GM12872 (cell line): ENCODE measurements at regions not wholly inside any gene's neighbourhood (a gene's known extent, or its start where the extent isn't known, plus 50 kb on each side); places are given as distances from the start of the nearest gene placed in this dataset.

ENCODE experiments used
- TF ChIP-seq, protein P1 (sequence below): IDR thresholded peaks from 3 replicates; pipeline ENCODE4 v1.5.1; 2011; ENCODE audit warnings: low read depth, mild to moderate bottlenecking, low read length, moderate library complexity; ENCODE audit not compliant: insufficient read depth

- TF ChIP-seq, protein P1, sequence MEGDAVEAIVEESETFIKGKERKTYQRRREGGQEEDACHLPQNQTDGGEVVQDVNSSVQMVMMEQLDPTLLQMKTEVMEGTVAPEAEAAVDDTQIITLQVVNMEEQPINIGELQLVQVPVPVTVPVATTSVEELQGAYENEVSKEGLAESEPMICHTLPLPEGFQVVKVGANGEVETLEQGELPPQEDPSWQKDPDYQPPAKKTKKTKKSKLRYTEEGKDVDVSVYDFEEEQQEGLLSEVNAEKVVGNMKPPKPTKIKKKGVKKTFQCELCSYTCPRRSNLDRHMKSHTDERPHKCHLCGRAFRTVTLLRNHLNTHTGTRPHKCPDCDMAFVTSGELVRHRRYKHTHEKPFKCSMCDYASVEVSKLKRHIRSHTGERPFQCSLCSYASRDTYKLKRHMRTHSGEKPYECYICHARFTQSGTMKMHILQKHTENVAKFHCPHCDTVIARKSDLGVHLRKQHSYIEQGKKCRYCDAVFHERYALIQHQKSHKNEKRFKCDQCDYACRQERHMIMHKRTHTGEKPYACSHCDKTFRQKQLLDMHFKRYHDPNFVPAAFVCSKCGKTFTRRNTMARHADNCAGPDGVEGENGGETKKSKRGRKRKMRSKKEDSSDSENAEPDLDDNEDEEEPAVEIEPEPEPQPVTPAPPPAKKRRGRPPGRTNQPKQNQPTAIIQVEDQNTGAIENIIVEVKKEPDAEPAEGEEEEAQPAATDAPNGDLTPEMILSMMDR: no peak
These were observed 105.8 kb upstream of the ATXN7L3B start for GRCh38 chr12:74431801-74432200.

GRCh38 chr12:74440469-74440868, 97.2 kb upstream of the ATXN7L3B start:
- TF ChIP-seq, protein P1: no peak

- TF ChIP-seq, protein P1: no peak
These were observed 95.8 kb upstream of the ATXN7L3B start for GRCh38 chr12:74441872-74442271.

DNA sequence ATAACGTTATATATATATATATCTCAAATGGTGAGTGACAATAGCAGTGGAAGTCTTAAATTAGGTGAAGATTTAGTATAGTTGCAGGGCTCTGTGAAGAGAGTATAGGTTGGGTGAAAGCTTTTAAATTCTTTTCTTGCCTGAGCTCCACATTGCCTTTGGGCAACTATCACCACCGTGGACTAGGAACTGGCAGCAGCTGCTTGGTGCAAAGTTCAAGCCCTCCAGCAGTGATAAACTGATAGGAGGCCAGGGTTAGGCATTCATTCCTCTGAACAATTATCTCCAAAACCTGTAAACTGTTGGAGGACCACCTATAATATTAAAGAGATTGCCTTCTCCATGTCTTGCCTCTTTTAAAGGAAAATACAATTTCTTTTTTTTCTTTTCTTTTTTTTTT, 91.2 kb upstream of the ATXN7L3B start:
- TF ChIP-seq, protein P1: no peak

DNA sequence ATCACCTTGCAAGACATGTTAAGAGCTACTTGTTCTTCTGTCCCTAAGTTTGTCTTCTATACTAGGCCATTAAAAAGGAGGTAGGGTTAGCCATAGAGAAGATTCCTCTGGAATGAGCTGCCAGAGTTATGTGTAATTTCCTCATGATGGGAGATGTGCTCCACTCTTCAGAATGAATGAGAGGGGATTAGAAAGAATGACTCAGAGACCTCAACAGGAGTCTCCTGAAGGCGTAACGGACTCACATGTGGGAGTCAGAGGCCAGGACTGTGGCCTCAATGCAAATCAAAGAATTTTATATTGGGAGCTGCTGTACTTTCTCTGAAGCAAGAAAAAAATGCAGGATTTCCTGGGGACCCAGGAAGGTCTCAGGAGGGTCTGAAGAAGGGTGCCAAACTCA, 87.8 kb upstream of the ATXN7L3B start:
- TF ChIP-seq, protein P1: no peak

- TF ChIP-seq, protein P1: no peak
These were observed 83.5 kb upstream of the ATXN7L3B start for GRCh38 chr12:74454109-74454508.

- TF ChIP-seq, protein P1: no peak
These were observed 82.2 kb upstream of the ATXN7L3B start for GRCh38 chr12:74455429-74455828.

DNA sequence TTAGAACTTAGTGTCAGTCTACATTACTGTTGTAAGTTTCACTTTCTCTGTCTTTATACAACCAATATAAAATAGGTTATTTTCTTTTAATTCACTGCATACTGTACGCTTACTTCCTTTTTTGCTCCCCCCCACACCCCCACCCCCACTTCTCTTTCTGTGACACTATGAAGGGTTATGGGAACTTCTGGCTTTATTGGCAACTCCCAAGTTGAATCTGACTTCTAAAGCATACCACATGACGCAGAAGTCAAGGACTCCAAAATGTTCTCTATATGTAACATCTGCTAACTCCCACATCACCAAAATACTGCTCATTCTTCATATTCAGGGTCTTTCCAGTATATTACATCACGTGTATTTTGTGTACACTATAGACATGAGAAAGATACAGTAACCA, 81.2 kb upstream of the ATXN7L3B start:
- TF ChIP-seq, protein P1: no peak
